Nephron (organoid): ENCODE measurements at regions not wholly inside any gene's neighbourhood (a gene's known extent, or its start where the extent isn't known, plus 50 kb on each side); places are given as distances from the start of the nearest gene placed in this dataset.

Source experiments
- H3K27ac Mint-ChIP-seq, 3 experiments: 2 replicates each; pipeline ENCODE4 v1.8.0; 2020; ENCODE audit warnings: mixed read lengths in 3 of 3, mild to moderate bottlenecking in 2 of 3, moderate library complexity in 1 of 3
- H3K27me3 Mint-ChIP-seq: 2 replicates; pipeline ENCODE4 v1.8.0; 2021; ENCODE audit warnings: low read depth, mild to moderate bottlenecking, moderate library complexity, mixed read lengths
- H3K36me3 Mint-ChIP-seq: 2 replicates; pipeline ENCODE4 v1.8.0; 2020; ENCODE audit warnings: low read depth, mixed read lengths
- H3K4me1 Mint-ChIP-seq: 2 replicates; pipeline ENCODE4 v1.8.0; 2020; ENCODE audit warnings: mixed read lengths
- H3K4me3 Mint-ChIP-seq, 3 experiments: 2 replicates each; pipeline ENCODE4 v1.8.0; 2020; ENCODE audit warnings: mild to moderate bottlenecking in 3 of 3, mixed read lengths in 3 of 3, moderate library complexity in 2 of 3
- H3K9me3 Mint-ChIP-seq: 2 replicates; pipeline ENCODE4 v1.8.0; 2020; ENCODE audit warnings: mixed read lengths
- CTCF ChIP-seq, 3 experiments: fragments of 200-600 bp; sonication (generic); IDR thresholded peaks; one replicate each; pipeline ENCODE4 v1.5.0; 2021; ENCODE audit warnings: antibody characterized with exemption in 3 of 3; ENCODE audit not compliant: unreplicated experiment in 3 of 3

- Mint-ChIP-seq H3K27ac (no peak overlapping the region), H3K27me3 (no peaks in the 10 kb centered on the region), H3K9me3 (no peaks in the 10 kb centered on the region), H3K4me1 (peaks cover 33% of the 10 kb centered on the region), H3K36me3 (peaks cover 14% of the 10 kb centered on the region), H3K4me3 (no peak overlapping the region)
- TF ChIP-seq CTCF (IDR thresholded peaks at IDR 0.05; ENCODE audit: unreplicated experiment in 3 of 3), result no peak
Measured at GRCh38 chr17:77482375-77483127, 341.8 kb downstream of the SEC14L1 start.

- Mint-ChIP-seq H3K9me3 (no peaks in the 10 kb centered on the region), H3K36me3 (peaks cover 14% of the 10 kb centered on the region), H3K4me1 (peaks cover 27% of the 10 kb centered on the region), H3K27me3 (no peaks in the 10 kb centered on the region), H3K4me3 (no peak overlapping the region), H3K27ac (no peak overlapping the region)
- TF ChIP-seq CTCF (IDR thresholded peaks at IDR 0.05; ENCODE audit: unreplicated experiment in 3 of 3), result no peak
Measured at GRCh38 chr17:77483128-77483598, 342.4 kb downstream of the SEC14L1 start.

- Mint-ChIP-seq H3K36me3 (peaks cover 20% of the 10 kb centered on the region), H3K9me3 (no peaks in the 10 kb centered on the region), H3K4me1 (peaks cover 18% of the 10 kb centered on the region), H3K27me3 (no peaks in the 10 kb centered on the region), H3K4me3 (no peak overlapping the region), H3K27ac (no peak overlapping the region)
- no peak for TF ChIP-seq CTCF (IDR thresholded peaks at IDR 0.05; ENCODE audit: unreplicated experiment in 3 of 3)
Measured at GRCh38 chr17:77484111-77484510, 343.3 kb downstream of the SEC14L1 start.

GRCh38 chr17:77485089-77485833, 344.5 kb downstream of the SEC14L1 start:
- no peak for TF ChIP-seq CTCF (IDR thresholded peaks at IDR 0.05; ENCODE audit: unreplicated experiment in 3 of 3)
- Mint-ChIP-seq H3K9me3 (no peaks in the 10 kb centered on the region), H3K4me3 (no peak overlapping the region), H3K27ac (no peak overlapping the region), H3K36me3 (peaks cover 21% of the 10 kb centered on the region), H3K27me3 (no peaks in the 10 kb centered on the region), H3K4me1 (peaks cover 7% of the 10 kb centered on the region)

- TF ChIP-seq CTCF (IDR thresholded peaks at IDR 0.05; ENCODE audit: unreplicated experiment in 3 of 3), result no peak
- Mint-ChIP-seq H3K27me3 (no peaks in the 10 kb centered on the region), H3K9me3 (no peaks in the 10 kb centered on the region), H3K36me3 (peaks cover 26% of the 10 kb centered on the region), H3K27ac (no peak overlapping the region), H3K4me3 (no peak overlapping the region), H3K4me1 (no peaks in the 10 kb centered on the region)
Measured at GRCh38 chr17:77487211-77487629, 346.5 kb downstream of the SEC14L1 start.
